Esophagus mucosa (tissue), 1 donor: ENCODE measurements at regions not wholly inside any gene's neighbourhood (a gene's known extent, or its start where the extent isn't known, plus 50 kb on each side); places are given as distances from the start of the nearest gene placed in this dataset.
A peak's percentile ranks its signal among the peaks of the same experiment; 100 is the strongest.
"Not testable (repeated sequence)": the region's sequence is repeated elsewhere in the genome, so short reads cannot be mapped to it uniquely, and the experiment has no call there.

Experiments used
- ATAC-seq: fragments of 200-7000 bp; cut with Tn5 transposase; one replicate; pipeline ENCODE4 v1.9.1; 2020
- donor health status: DM: yes; HTN: yes; CAD: no.

GRCh38 chr7:41420421-41420820 is 282.5 kb downstream of the INHBA start:
- ATAC-seq: no peak

DNA sequence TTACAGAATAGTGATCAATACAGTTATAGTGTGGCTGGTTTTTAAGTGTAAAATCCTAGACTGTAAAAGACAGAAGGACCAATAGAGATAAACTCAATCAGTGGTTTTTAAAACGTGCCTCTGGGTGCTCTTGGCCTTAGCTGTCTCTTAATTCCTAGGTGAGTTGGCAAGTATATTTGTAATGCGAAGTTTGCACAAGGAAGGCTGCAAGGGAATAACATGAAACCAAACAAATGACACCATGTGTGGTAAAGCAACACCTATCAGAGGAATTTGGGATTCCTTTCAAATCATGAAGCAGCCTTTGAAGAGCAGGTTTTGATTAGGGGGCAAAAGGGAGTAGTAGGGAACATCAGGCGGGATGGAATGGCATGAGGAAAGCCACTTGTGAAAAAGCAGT is 284.6 kb downstream of the INHBA start:
- no peak for ATAC-seq

GRCh38 chr7:41416208-41416595 is 286.7 kb downstream of the INHBA start:
- ATAC-seq: no peak

GRCh38 chr7:41415471-41416207 is 287.3 kb downstream of the INHBA start:
- ATAC-seq: no peak

DNA sequence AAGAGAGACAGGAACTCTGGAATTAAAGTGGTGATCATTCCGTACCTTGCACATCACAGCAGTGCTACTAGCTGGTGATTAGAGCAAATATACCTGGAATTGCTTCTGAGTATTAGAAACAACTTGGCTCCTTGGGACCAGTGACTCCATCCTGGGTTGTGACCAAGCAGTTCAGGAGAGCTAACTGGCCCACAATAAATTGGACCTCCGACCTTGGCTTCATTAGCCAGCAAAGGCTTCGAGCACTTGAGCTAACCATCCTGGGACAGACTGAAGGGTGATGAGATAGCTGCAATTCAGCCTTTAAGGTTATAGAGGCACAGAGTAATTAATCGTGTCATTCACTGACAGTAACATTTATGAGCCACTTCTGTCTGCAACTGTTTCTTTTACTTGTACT is 287.8 kb downstream of the INHBA start:
- no peak for ATAC-seq

- ATAC-seq: no peak
Observed at GRCh38 chr7:41404375-41405074, 298.4 kb downstream of the INHBA start.

DNA sequence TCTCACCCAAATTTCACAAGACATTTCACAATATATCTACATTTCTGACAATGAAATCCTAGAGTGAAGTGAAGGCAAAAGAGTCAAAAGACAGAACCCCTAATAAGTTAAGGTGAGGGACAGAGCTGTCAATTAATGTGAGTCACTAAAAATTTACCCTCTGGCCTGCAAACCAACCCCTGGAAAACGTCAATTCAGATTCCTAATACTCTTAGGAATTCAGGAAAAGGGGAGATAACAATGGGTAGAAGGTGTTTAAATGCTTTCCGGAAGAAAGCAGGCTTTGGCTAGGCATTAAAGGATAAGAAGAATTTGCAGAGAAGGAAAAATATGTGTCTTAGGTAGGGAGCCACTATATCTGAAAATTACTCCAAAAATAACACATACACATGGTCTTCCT is 299.6 kb downstream of the INHBA start:
- ATAC-seq: no peak

DNA sequence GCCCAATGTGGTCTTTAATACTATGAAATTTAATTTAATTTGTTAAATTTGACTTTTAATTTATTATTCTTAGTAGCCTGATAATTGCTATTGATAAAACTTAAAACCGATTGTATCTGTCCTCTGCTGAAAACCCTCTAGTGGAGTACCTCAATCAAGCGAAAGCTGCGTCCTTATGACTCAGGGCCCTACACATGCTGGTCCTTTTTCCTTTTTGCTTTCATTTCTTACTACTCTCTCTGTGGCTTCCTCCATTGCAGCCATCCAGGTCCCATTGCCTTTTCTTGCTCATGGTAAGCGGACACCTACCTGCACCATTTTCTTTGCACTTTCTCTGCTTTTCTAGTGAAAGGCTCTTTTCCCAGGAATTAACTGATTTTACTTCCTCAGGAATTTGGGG is 301.1 kb downstream of the INHBA start:
- ATAC-seq: no peak

DNA sequence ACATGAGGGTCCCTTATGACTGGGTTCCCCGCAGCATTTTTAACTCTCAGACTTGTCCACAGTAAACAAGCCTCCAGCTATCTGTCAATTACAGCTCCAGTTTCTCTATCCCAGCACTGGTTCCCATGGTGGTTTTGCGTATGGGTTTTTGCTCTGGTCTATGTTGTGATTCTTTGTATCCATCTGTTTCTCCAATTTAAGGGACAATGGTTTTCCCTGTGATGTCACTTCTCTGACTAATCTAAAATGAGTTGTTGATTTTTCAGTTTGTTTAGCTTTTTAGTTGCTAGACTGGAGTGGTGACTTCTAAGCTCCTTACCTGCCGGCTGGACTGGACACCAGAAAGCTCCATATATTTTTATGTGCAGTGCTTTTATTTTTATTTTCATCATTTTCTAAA is 303.7 kb downstream of the INHBA start:
- ATAC-seq: no peak

- no peak for ATAC-seq
Observed at GRCh38 chr7:41391818-41392217, 311.1 kb downstream of the INHBA start.

- not testable (repeated sequence) for ATAC-seq
Observed at GRCh38 chr7:41388933-41389332, 314.0 kb downstream of the INHBA start.

GRCh38 chr7:41385996-41386395 is 316.9 kb downstream of the INHBA start:
- ATAC-seq: peak; percentile 61

DNA sequence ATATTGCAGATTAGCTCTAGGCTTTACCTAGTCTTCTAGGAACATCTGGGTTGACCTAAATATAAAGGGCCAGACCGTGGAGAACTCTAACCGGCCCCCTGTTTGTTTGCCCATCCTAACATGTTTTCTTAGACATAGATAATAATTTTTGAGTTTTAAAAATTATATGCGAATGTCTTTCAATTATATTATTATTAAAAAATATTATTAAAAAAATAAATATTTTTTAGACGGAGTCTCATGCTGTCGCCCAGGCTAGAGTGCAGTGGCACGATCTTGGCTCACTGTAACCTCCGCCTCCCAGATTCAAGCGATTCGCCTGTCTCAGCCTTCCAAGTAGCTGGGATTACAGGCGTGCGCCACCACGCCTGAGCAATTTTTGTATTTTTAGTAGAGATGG is 318.5 kb downstream of the INHBA start:
- ATAC-seq: no peak

DNA sequence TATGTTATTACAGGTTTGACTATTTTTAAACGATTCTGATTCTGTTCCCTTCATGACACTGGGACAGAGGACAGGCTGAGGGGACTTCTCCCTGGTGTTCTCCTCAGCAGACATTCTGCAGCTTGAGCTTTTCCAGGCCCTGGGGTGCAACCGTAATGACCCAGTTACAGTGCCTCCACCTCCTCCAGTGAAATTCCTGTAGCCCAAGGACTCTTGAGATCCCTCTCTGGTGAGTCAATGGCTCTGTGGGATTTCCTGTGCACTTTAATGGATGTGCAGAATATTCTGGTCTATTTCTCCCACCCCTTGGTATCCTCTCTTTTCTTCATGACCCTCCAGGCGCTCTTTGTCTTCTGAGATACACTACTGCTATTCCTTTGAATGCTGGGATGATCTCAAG is 319.3 kb downstream of the INHBA start:
- no peak for ATAC-seq

GRCh38 chr7:41378156-41378555 is 324.7 kb downstream of the INHBA start:
- no peak for ATAC-seq

- no peak for ATAC-seq
Observed at GRCh38 chr7:41375582-41375981, 327.3 kb downstream of the INHBA start.

DNA sequence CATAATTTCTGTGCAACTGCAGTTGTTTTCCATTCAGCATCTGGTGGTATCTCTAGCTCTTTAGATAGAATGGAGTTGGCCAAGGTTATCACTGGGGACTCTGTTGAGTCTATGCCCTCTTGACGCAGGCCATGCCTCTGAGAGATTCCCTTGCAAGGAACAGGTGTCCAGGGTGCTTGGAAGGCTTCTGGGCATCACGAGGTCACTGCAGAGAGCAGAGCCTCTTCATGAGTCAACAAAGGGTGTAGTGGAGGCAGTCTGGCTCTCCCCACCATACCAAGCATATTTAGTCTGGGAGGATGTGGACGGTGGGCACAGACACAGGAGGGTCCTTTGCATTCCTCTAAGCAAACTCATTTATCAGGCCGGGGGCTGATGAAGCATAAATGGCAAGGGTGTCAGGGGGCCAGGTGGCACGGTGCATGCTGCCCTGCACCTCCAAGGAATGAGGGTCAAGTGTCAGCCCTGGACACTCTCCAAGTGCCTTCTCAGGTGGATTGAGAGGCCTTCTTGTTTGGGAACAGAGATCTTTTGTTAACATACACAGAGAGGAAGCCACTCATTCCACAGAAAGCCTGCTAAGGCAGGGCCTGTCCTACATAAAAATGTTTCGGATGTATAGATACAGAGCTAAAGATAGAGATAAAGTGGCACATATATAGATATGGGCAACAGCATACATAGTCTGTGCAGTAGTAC is 328.6 kb downstream of the INHBA start:
- no peak for ATAC-seq

DNA sequence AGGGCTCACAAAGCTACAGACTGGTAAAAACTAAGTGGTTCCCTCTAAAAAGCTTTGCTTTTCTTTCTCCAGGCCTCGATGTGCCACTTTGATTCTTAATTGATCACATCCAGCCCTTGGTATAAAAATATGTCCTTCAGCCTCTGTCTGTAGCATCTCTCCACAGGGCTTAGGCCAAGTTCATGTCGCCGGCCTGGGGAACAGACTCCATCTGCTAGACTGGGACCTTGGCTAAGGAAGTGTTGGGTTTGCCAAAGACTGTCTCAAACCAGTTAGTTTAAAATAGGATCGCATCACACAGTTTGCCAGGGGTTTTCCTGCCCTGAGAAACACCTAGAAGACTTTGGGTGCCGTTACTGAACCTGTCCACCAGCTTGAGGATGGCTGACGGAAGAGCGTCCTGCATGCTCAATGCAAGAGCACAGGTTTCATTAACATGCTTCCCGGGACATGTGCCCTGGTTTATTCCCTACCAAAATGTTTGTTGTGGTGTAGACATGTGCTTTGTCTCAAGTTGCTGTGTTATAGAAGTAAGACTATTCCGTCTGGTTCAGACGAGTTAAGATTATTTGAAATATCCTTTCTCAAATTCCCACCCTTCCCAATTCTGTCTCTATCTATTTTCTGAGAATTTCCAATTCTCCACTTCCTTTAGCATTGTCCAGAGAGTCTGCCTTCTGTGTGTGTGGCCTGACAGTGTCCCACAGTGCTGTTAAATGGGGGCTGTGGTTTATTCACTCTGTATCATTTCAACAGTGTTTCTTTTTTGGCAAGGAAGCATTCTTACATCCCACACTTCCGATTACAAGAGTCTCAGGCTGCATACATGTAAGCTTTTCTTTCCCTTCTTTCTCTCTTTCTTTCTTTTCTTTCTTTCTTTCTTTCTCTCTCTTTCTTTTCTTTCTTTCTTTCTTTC is 334.7 kb downstream of the INHBA start:
- ATAC-seq: no peak

GRCh38 chr7:41351091-41351490 is 351.8 kb downstream of the INHBA start:
- ATAC-seq: no peak

GRCh38 chr7:41346878-41347277 is 356.0 kb downstream of the INHBA start:
- no peak for ATAC-seq

DNA sequence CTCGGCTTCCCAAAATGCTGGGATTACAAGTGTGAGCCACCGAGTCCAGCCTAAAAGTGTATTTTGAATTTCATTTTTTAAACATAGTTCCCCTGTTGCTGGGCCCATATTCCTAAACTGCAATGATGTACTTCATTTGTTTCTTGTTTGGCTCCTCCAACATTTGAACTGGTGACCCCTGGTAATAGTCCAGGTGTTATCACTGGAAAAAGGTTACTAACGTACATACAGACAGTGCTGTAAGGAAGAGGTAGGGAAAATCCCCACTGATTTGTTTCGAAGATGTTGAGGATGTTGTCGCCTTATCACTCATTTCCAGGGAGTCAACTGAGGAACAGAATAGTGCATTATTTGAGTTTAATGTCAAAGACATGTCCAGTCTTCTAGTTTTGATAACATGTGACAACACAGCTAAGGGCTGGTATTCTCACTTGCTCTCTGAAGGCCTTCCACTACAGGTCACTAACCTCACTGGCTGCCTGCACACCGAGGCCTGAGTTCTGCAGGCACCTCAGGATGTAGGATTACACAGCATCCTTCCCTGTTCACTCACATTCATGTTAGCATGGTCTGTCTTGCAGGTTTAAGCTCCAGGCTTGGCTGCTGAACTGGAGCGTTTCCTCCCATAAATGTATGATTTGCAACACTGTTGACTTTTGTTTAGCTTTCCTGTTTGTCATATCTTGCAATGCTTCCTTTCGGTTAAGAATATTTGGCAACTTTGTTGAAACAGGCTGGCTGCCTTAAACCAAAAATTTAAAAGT is 362.8 kb downstream of the INHBA start:
- no peak for ATAC-seq

- no peak for ATAC-seq
Observed at GRCh38 chr7:41336981-41337380, 365.9 kb downstream of the INHBA start.
